ENCODE measurements at regions not wholly inside any gene's neighbourhood (a gene's known extent, or its start where the extent isn't known, plus 50 kb on each side); places are given as distances from the start of the nearest gene placed in this dataset.

DNA sequence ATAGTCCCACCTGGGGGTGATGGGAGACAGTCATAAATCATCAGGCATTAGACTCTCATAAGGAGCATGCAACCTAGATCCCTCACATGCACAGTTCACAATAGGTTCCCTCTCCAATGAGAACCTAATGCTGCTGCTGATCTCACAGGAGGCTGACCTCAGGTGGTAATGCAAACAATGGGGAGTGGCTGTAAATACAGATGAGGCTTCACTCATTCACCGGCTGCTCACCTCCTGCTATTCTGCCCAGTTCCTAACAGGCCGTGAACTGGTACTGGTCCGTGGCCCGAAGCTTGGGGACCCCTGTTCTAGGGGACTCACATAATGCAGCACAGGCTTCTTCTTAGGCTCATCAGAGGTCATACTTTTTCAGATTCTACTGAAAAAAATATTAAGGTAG lies 625.9 kb upstream of the AGA start:
- no peaks in the 10 kb centered on the region for H3K36me3 ChIP-seq (ENCODE audit: insufficient read depth, low read length)
- H3K9me3 ChIP-seq (ENCODE audit: control insufficient read depth, insufficient read depth, low read length): no peaks in the 10 kb centered on the region
- no peak overlapping the region for H3K9ac ChIP-seq (ENCODE audit: low read depth, low read length)
- no peaks in the 10 kb centered on the region for H3K4me1 ChIP-seq (ENCODE audit: insufficient read depth, low read length)

DNA sequence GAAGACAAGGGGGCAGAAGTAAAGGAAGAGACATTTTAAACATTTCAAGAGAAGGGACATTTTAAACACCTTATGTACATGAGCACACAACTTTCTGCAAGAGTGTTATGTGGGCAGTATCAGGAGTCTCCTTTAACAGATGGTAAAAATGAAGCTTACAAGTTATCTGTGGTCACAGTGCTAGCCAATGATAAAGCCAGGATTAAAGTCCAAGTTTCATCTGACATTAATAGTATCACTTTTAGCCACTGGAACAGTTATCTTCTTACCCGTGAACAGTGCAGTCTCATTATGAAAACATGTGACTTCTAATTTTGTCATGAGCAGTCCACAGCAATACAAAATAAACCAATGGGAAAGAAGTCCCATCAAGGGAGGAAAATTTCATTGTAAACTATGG lies 627.9 kb upstream of the AGA start:
- Histone ChIP-seq H3K4me1 (ENCODE audit: insufficient read depth, low read length) (no peaks in the 10 kb centered on the region), H3K36me3 (ENCODE audit: insufficient read depth, low read length) (no peaks in the 10 kb centered on the region), H3K9me3 (ENCODE audit: control insufficient read depth, insufficient read depth, low read length) (no peaks in the 10 kb centered on the region), H3K9ac (ENCODE audit: low read depth, low read length) (no peak overlapping the region)

DNA sequence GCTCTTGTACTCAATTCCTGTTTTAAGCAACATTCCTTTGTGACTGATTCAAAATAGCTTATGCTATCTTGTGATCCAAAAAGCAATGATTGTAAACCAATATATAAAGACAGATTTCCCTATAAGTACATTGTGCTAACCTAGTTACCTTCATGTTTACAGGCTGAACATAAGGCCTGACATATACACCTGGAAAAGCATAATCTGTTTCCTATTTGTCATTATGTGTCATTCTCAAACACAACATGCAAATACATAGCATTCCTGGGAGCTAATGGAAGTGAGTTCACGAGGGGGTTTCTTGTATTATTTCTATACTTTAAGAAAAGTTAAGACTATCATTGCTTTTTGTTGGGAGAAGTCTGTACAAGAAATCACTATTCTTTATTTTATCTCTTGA lies 638.1 kb upstream of the AGA start:
- Histone ChIP-seq H3K4me1 (ENCODE audit: insufficient read depth, low read length) (peaks cover 4% of the 10 kb centered on the region; the same call in 1 of the 2 replicates), H3K9ac (ENCODE audit: low read depth, low read length) (no peak overlapping the region), H3K36me3 (ENCODE audit: insufficient read depth, low read length) (no peaks in the 10 kb centered on the region), H3K9me3 (ENCODE audit: control insufficient read depth, insufficient read depth, low read length) (no peaks in the 10 kb centered on the region)

DNA sequence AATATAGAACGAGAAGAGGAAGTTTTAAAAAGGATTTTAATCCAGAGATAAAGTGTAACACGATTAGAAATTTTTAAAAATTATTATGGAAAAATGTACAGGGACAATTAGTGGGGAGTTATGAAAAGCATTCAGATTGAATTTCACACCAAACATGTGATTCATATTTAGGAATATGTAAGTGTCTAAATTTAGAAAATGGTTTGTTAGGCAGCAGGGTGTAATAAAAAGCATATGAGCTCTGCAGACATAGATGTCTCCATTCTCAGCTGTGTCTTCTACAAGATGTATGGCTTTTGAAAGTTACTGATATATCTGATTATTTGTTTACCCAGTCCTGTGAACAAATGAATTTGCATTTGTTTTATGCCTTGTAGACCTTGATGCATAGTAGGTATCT lies 638.9 kb upstream of the AGA start:
- no peak overlapping the region for H3K9ac ChIP-seq (ENCODE audit: low read depth, low read length)
- no peaks in the 10 kb centered on the region for H3K36me3 ChIP-seq (ENCODE audit: insufficient read depth, low read length)

DNA sequence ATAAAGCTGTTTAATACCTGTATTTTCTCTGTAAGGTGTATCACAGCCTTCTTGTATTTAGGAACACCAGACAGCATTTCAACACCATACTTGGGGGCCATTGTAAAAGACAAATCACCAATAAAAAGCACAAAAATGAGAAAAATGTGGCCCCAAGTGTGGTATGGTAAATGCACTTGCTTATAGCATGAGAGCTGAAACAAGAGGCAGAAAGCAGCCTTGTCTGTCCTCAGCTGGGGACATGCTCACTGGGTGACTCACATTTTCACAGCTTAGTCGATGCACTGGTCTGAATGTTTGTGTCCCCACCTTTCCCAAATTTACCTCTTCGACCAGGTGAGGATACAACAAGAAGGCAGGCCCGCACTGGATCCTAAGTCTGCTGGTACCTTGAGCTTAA lies 639.7 kb upstream of the AGA start:
- H3K9ac ChIP-seq (ENCODE audit: low read depth, low read length): no peak overlapping the region
- H3K36me3 ChIP-seq (ENCODE audit: insufficient read depth, low read length): no peaks in the 10 kb centered on the region
- H3K4me1 ChIP-seq (ENCODE audit: insufficient read depth, low read length): peaks cover 4% of the 10 kb centered on the region; the same call in 1 of the 2 replicates
- H3K9me3 ChIP-seq (ENCODE audit: control insufficient read depth, insufficient read depth, low read length): no peaks in the 10 kb centered on the region

More for the DNA sequence above, 638.9 kb upstream of the AGA start:
- peaks cover 4% of the 10 kb centered on the region; the same call in 1 of the 2 replicates for H3K4me1 ChIP-seq (ENCODE audit: insufficient read depth, low read length)
- no peaks in the 10 kb centered on the region for H3K9me3 ChIP-seq (ENCODE audit: control insufficient read depth, insufficient read depth, low read length)

DNA sequence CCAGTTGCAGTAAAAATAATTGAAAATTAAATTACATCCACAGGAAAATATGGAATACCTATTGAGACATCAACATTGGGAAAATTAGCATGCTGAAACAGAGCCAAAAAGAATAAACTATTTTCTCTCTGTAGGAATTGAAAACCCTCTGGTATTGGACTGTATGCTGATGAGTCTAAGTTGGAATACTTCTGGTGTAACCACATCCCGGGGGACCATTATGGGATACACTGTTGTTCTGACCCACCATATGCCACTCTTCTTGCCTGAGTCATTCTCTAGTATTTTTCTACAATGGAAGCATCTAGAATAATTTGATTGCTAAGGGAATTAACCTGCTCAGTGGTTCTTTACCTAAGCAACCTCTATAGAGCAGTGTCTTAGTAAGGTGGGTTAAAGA lies 640.7 kb upstream of the AGA start:
- Histone ChIP-seq H3K36me3 (ENCODE audit: insufficient read depth, low read length) (no peaks in the 10 kb centered on the region), H3K4me1 (ENCODE audit: insufficient read depth, low read length) (peaks cover 4% of the 10 kb centered on the region; the same call in 1 of the 2 replicates), H3K9me3 (ENCODE audit: control insufficient read depth, insufficient read depth, low read length) (no peaks in the 10 kb centered on the region), H3K9ac (ENCODE audit: low read depth, low read length) (no peak overlapping the region)

DNA sequence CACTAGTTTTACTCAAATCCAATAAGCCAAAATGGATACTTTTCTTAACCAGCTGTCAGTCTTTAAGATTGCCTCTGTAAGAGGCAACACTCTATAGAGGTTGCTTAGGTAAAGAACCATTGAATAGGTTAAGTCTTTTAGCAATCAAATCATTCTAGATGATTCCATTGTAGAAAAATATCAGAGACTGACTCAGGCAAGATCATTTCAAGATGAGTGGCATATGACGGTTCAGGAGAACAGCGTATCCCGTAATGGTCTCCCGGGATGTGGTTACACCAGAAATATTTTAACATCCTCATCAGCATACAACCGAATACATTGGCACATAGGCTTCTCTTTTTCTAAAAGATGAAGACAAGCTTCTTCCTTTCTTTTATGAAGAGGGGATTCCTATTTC lies 641.7 kb upstream of the AGA start:
- peaks cover 4% of the 10 kb centered on the region; the same call in 1 of the 2 replicates for H3K4me1 ChIP-seq (ENCODE audit: insufficient read depth, low read length)
- H3K9me3 ChIP-seq (ENCODE audit: control insufficient read depth, insufficient read depth, low read length): no peaks in the 10 kb centered on the region
- no peak overlapping the region for H3K9ac ChIP-seq (ENCODE audit: low read depth, low read length)
- H3K36me3 ChIP-seq (ENCODE audit: insufficient read depth, low read length): no peaks in the 10 kb centered on the region

DNA sequence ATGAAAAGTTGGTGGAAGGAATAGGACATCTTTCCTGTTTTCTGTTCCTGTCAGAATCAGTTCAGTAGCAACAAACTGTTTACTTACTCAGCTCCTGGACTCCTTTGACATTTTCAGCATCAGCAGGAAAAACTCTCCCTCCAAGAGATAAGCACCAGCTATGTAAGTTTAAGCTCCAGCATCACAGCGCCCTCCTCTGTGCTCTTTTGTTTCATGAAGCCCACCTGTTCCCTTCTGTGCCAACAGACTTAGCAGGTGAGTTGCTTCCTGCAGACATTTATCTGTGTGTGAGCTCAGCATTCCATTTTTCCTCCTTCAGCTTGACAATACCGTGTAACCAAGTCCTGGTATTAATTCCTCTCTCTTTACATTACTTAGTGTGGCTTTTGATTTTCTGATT lies 644.1 kb upstream of the AGA start:
- Histone ChIP-seq H3K9ac (ENCODE audit: low read depth, low read length) (no peak overlapping the region), H3K4me1 (ENCODE audit: insufficient read depth, low read length) (no peaks in the 10 kb centered on the region), H3K9me3 (ENCODE audit: control insufficient read depth, insufficient read depth, low read length) (no peaks in the 10 kb centered on the region; the same call in 1 of the 2 replicates), H3K36me3 (ENCODE audit: insufficient read depth, low read length) (no peaks in the 10 kb centered on the region)

DNA sequence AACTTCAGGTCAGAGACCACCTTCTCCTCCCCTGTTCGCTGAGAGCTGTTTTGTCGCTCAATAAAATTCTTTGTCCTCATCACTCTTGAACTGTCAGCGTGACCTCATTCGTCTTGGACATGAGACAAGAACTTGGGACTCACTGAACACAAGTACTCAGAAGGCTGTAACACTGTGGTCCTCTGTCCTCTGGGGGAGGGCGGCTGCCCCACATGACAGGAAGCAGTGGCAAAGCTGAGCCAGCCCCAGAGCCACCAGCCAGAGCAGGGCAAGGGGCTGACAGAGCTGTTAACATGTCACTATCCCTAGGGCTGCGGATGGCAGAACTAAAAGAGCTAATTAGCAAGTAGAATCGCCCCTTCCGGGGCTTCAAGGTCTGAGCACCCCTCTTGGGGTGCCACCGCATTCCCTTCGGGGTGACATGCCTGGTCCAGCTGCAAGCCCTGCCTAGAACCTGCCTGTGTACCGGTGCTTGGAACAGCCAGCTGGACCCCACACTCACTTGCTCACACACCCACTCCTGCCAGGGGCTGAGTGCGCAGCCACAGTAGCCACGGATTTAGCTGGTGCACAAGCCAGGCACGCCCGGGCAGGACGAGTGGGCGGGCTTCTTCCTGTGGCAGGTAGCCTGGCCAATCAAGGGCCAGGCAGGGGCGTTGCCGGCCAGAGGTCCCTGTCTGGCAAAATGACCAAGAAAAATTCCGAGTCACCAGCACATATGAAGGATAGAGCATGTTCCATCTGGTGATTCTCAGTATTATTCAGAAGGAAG lies 648.6 kb upstream of the AGA start:
- H3K36me3 ChIP-seq (ENCODE audit: insufficient read depth, low read length): no peaks in the 10 kb centered on the region
- no peaks in the 10 kb centered on the region; the same call in 1 of the 2 replicates for H3K9me3 ChIP-seq (ENCODE audit: control insufficient read depth, insufficient read depth, low read length)
- H3K9ac ChIP-seq (ENCODE audit: low read depth, low read length): no peak overlapping the region
- no peaks in the 10 kb centered on the region for H3K4me1 ChIP-seq (ENCODE audit: insufficient read depth, low read length)

DNA sequence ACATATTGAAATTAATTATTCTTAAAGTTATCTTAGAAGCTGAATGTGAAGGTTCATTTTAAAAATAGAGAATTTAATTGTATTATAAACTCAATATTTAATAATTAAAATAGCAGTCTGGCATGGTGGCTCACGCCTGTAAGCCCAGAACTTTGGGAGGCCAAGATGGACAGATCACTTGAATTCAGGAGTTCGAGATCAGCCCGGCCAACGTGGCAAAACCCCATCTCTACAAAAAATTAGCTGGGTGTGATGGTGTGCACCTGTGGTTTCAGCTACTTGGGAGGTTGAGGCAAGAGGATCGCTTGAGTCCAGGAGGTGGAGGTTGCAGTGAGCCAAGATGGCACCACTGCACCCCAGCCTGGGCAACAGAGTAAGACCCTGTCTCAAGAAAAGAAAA lies 659.9 kb upstream of the AGA start:
- H3K9ac ChIP-seq (ENCODE audit: low read depth, low read length): no peak overlapping the region
- no peaks in the 10 kb centered on the region for H3K36me3 ChIP-seq (ENCODE audit: insufficient read depth, low read length)

DNA sequence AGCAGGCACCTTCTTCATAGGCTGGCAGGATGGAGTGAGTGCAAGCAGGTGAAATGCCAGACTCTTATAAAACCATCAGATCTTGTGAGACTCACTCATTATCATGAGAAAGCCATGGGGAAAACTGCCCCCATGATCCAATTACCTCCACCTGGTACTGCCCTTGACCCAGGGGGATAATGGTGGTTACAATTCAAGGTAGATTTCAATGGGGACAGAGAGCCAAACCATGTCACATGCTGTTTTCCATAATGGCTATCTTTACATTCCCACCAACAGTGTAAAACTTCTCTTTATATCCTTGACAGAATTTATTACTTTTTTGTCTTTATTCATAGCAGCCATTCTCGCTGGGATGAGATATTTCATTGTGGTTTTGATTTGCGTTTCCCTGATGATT lies 663.0 kb upstream of the AGA start:
- H3K36me3 ChIP-seq (ENCODE audit: insufficient read depth, low read length): no peaks in the 10 kb centered on the region
- no peaks in the 10 kb centered on the region for H3K9me3 ChIP-seq (ENCODE audit: control insufficient read depth, insufficient read depth, low read length)
- H3K9ac ChIP-seq (ENCODE audit: low read depth, low read length): no peak overlapping the region
- H3K4me1 ChIP-seq (ENCODE audit: insufficient read depth, low read length): no peaks in the 10 kb centered on the region

More for the DNA sequence above, 659.9 kb upstream of the AGA start:
- H3K4me1 ChIP-seq (ENCODE audit: insufficient read depth, low read length): no peaks in the 10 kb centered on the region
- H3K9me3 ChIP-seq (ENCODE audit: control insufficient read depth, insufficient read depth, low read length): no peaks in the 10 kb centered on the region

DNA sequence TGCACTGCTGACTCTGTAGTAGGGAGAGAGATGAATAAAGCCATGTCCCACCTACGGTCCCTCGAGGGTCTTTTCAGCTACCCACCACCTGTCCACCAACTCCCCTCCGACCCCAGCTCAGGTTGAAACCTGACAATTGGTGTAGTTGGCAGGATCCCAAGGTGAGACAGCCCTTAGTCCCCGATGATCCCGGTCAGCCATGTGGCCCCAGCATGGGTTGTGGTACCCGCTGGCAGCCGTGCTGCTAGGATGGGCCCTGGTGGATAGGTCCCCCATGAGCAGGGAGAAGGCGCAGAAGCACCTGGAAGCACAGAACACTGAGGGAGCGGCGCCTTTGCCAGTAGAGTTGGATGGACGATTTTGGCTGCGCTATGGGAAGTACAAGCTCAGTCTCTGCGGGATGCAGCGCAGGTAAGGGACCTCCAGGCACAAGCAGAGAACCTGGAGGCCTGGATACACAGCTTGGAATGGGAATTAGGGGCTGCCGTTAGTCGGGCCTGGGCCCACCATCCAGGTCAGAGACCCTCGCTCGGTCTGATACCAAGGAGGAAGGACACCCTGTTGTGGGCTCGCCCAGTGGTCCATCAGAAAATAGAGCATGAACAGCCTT lies 694.6 kb upstream of the AGA start:
- Histone ChIP-seq H3K9ac (ENCODE audit: low read depth, low read length) (no peak overlapping the region), H3K4me1 (ENCODE audit: insufficient read depth, low read length) (no peaks in the 10 kb centered on the region), H3K36me3 (ENCODE audit: insufficient read depth, low read length) (no peaks in the 10 kb centered on the region), H3K9me3 (ENCODE audit: control insufficient read depth, insufficient read depth, low read length) (0 out of 2 replicates have a peak, but pooled peaks cover 3% of the 10 kb centered on the region)

DNA sequence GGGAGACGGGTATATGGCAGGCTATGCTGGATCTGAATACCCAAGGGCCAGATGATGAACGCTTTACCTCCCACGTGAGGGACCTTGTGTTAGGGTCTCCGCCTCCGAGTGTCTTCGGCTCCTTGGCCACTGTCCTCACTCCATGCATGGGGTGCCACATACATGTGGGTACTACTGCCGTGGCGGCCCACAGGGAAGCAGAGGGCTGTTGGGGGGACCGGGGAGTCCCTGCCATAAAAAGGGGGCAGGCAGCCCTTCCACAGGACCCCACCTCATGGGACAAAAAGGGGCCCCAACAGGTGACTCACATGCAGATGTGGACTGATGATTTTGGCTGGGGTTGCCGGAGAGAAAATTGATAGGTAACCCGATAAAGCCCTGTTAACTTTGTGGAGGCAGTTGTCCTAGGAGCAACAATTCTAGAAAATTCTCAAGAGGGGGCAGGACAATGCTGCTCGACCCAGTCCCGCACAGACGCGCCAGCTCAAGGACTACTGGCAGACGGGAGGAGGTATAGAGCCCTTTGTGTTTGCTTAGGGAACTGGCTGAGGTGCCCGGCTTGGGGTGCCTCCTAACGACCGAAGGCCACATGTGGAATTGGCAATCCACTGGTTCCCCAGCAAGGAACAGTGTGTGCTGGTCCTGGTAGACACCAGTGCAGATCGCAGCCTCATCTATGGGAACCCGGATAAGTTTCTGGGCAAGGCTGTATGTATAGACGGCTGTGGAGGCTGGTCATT lies 695.7 kb upstream of the AGA start:
- no peaks in the 10 kb centered on the region for H3K36me3 ChIP-seq (ENCODE audit: insufficient read depth, low read length)
- 0 out of 2 replicates have a peak, but pooled peaks cover 3% of the 10 kb centered on the region for H3K9me3 ChIP-seq (ENCODE audit: control insufficient read depth, insufficient read depth, low read length)
- H3K4me1 ChIP-seq (ENCODE audit: insufficient read depth, low read length): no peaks in the 10 kb centered on the region
- H3K9ac ChIP-seq (ENCODE audit: low read depth, low read length): no peak overlapping the region

DNA sequence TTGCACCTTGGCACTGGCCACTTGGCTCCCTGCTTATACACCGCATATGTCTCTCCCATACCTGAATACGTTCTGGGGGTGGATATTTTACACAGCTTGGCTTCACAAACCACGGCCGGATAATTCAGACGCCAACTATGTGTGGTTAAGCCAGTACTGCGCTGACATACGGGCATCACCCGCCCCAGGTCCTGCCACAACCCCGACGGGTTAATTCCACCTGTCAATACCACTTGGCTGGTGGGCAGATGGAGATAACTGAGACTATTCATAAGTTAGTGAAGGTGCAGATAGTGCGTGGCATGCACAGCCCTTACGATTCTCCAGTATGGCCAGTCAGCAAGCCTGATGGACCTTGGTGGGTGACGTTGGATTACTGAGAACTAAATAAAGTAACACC lies 696.3 kb upstream of the AGA start:
- Histone ChIP-seq H3K36me3 (ENCODE audit: insufficient read depth, low read length) (no peaks in the 10 kb centered on the region), H3K9me3 (ENCODE audit: control insufficient read depth, insufficient read depth, low read length) (0 out of 2 replicates have a peak, but pooled peaks cover 3% of the 10 kb centered on the region), H3K4me1 (ENCODE audit: insufficient read depth, low read length) (no peaks in the 10 kb centered on the region), H3K9ac (ENCODE audit: low read depth, low read length) (no peak overlapping the region)
